GM13977 (cell line): ENCODE measurements at regions not wholly inside any gene's neighbourhood (a gene's known extent, or its start where the extent isn't known, plus 50 kb on each side); places are given as distances from the start of the nearest gene placed in this dataset.

Experiments
- DNase-seq: peaks from one replicate; pipeline ENCODE4 v3.0.0; 2012; ENCODE audit warnings: low spot score
- in situ Hi-C: fragments of 300-500 bp; cut with MboI; formaldehyde crosslinking; loops from one replicate; pipeline ENCODE4 v1.12.0; 2022; ENCODE audit warnings: low sequenced_read_pairs, low pct_unique_long_range_greater_than_20kb, mixed read lengths, inconsistent platforms; ENCODE audit not compliant: unreplicated experiment
- TF ChIP-seq, protein P1 (sequence below): IDR thresholded peaks from 2 replicates; pipeline ENCODE4 v1.5.1; 2012; ENCODE audit warnings: mild to moderate bottlenecking, control low read depth; ENCODE audit not compliant: insufficient read depth; ENCODE audit errors: extremely low read depth, missing control alignments

DNA sequence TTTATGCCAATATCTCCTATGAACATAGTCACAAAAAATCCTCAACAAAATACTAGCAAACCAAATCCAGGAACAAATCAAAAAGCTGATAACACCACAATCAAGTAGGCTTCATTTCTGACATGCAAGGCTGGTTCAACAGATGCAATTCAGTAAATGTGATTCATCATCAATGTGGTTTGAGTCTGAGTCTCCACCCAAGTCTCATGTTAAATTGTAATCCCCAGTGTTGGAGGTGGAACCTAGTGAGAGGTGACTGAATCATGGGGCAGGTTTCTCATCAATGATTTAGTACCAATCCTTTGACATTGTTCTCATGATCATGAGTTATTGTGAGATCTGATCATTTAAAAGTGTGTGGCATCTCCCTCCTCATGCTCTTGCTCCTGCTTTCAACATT lies 1072.7 kb downstream of the NR2F1-AS1 start:
- in situ Hi-C loops = no loop called here
- TF ChIP-seq, protein P1, sequence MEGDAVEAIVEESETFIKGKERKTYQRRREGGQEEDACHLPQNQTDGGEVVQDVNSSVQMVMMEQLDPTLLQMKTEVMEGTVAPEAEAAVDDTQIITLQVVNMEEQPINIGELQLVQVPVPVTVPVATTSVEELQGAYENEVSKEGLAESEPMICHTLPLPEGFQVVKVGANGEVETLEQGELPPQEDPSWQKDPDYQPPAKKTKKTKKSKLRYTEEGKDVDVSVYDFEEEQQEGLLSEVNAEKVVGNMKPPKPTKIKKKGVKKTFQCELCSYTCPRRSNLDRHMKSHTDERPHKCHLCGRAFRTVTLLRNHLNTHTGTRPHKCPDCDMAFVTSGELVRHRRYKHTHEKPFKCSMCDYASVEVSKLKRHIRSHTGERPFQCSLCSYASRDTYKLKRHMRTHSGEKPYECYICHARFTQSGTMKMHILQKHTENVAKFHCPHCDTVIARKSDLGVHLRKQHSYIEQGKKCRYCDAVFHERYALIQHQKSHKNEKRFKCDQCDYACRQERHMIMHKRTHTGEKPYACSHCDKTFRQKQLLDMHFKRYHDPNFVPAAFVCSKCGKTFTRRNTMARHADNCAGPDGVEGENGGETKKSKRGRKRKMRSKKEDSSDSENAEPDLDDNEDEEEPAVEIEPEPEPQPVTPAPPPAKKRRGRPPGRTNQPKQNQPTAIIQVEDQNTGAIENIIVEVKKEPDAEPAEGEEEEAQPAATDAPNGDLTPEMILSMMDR = no peak
- no peak for DNase-seq

DNA sequence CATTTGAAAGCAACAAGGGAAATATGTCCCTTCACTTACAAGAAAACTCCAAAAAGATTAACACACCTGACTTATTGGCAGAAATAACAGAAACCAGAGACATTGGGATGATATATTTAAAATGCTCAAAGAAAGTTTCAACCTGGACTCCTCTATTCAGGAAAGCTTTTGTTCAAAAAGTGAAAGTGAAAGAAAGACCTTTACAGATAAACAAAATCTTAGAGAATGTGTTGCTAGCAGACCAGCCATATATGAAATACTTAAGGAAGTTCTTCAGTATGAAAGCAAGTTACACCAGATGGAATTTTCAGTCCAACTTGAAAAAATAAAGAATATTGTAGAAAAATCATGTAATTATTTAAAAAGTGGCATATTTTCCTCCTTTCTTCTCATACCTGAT lies 1075.1 kb downstream of the NR2F1-AS1 start:
- DNase-seq = no peak
- in situ Hi-C loops = no loop called here
- TF ChIP-seq, protein P1 = no peak

DNA sequence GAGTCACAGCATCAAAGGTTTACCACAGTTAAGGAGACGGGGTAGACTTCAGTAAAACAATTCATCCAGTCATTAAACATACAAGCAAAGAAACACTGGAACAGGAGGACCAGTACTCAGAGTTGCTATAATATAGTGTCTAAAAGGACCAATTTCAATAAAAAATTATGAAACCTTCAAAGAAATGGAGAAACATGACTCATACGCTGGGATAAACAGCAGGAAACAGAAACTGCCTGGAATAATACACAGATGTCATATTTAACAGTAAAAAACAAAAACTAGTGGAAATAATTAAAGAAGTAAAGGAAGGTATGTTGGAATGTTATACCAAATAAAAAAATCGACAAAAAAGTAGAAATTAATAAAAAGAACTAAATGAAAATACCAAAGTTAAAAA lies 1075.9 kb downstream of the NR2F1-AS1 start:
- in situ Hi-C loops = no loop called here
- no peak for DNase-seq
- TF ChIP-seq, protein P1 = no peak

DNA sequence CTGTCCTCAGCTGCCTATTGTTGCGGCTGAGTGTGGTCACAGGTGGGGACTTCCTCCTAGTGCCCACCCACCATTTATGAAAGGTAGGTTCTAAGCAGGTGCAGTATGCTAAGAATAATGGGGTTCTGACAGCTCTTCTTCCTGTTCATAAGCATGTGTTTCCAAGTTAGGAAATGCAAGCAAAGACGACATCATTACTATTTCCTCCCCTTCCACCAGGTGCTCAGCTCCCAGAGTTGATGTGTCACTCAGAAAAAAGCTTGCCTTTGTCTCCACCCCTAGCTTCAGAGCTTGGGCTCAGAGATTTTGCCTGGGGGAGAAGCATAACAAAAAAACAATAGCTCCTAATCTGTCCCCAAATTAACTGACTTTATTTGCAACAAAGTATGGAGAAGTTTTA lies 1076.7 kb downstream of the NR2F1-AS1 start:
- no peak for DNase-seq
- in situ Hi-C loops = no loop called here
- TF ChIP-seq, protein P1 = no peak

DNA sequence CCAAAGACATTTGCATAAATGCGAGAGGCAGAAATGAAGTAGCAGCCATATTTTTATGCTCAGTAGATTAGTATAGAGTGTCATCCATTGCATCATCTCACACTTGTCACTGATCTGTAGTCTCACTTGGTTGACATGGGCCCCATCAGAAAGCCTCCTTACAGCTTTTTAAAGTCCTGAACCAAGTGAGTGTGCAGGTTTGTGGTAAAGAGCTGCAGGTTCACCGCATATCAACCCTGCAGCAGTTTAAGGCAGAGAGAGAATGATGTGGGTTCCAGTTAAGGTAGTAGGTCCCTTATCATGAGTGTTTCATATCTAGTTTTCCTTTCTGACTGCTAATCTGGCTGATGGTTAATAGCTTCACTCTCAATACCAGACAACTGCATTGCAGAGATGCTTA lies 1080.3 kb downstream of the NR2F1-AS1 start:
- TF ChIP-seq, protein P1 = no peak
- in situ Hi-C loops = no loop called here
- no peak for DNase-seq

DNA sequence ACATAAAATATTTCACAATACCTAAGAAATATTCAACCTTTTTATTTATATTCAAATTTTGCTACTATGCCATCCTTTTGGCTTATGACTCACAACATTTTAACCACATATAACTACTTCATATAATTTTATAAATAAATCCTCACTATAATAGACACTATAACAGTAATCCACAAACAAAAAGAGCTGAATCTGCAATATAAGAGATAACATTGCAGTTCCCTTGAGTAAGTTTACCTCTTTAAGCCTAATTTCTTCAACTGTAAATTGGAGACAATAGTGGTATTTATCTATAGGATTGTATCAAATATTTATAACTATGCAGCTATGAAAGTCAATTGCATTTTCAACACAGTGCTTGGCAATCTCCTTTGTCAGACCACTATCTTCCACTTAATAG lies 1084.5 kb downstream of the NR2F1-AS1 start:
- in situ Hi-C loops = no loop called here
- DNase-seq = no peak
- TF ChIP-seq, protein P1 = no peak

DNA sequence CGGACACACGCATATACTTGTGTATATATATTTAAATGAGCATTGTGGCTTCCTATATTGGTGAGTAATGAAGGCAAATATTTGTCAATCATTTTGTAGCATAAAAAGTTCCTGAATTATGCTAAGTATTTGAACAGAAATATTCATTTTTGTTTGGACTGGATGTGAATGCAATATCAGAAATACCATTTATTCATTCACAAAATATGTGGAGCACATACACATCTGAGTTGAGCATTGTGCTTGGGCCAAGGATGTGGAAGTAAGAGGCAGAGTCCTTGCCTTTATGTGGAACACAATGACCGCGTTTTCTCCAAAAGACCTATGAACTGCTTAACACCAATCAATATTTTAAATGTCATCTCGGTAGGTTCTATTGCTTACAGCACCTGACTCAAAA lies 1086.5 kb downstream of the NR2F1-AS1 start:
- no peak for DNase-seq
- in situ Hi-C loops = no loop called here
- TF ChIP-seq, protein P1 = no peak
